BJ (cell line): ENCODE measurements at regions not wholly inside any gene's neighbourhood (a gene's known extent, or its start where the extent isn't known, plus 50 kb on each side); places are given as distances from the start of the nearest gene placed in this dataset.

Experiments used
- CTCF ChIA-PET: fragments of 350-600 bp; formaldehyde crosslinking; extraction: SDS; loops from one replicate; lab custom pipeline; 2021; ENCODE audit warnings: antibody characterized with exemption, inconsistent platforms; lab: Yijun Ruan, JAX
- POLR2A ChIA-PET: fragments of 300-600 bp; sonication (Branson Sonifier 250); formaldehyde crosslinking; extraction: SDS; loops from one replicate; lab custom pipeline; 2021; ENCODE audit warnings: antibody characterized with exemption; lab: Charles Lee
- DNase-seq: peaks from one replicate; pipeline ENCODE4 v3.0.0-alpha.2; 2011; ENCODE audit warnings: low read depth
- H3K27me3 ChIP-seq: 2 replicates; pipeline ENCODE4 v1.6.0; 2011; ENCODE audit warnings: low read length; ENCODE audit not compliant: control insufficient read depth, insufficient read depth
- H3K36me3 ChIP-seq: 2 replicates; pipeline ENCODE4 v1.5.1; 2011; ENCODE audit warnings: low read length; ENCODE audit not compliant: control insufficient read depth, insufficient read depth
- H3K4me3 ChIP-seq: 2 replicates; pipeline ENCODE4 v1.5.1; 2011; ENCODE audit warnings: low read depth, mild to moderate bottlenecking, control low read depth, low read length
- CTCF ChIP-seq: IDR thresholded peaks from 2 replicates; pipeline ENCODE4 v1.5.1; 2011; ENCODE audit warnings: low read depth, mild to moderate bottlenecking, control low read depth, inconsistent platforms, low read length, moderate library complexity; ENCODE audit not compliant: insufficient read depth

GRCh38 chr2:35174845-35175244 lies 1180.7 kb upstream of the CRIM1 start:
- no peak overlapping the region for H3K4me3 ChIP-seq
- H3K36me3 ChIP-seq: no peaks in the 10 kb centered on the region
- DNase-seq: no peak
- ChIA-PET POLR2A (no interaction called here), CTCF (no interaction called here)
- TF ChIP-seq CTCF: no peak
- no peaks in the 10 kb centered on the region for H3K27me3 ChIP-seq

- H3K36me3 ChIP-seq: no peaks in the 10 kb centered on the region
- H3K4me3 ChIP-seq: no peak overlapping the region
- TF ChIP-seq CTCF: no peak
- POLR2A ChIA-PET: no interaction called here
- CTCF ChIA-PET: no interaction called here
- DNase-seq: no peak
- no peaks in the 10 kb centered on the region for H3K27me3 ChIP-seq
These were observed 1182.9 kb upstream of the CRIM1 start for GRCh38 chr2:35172687-35173086.

- DNase-seq: no peak
- Histone ChIP-seq H3K4me3 (no peak overlapping the region), H3K27me3 (no peaks in the 10 kb centered on the region), H3K36me3 (no peaks in the 10 kb centered on the region)
- TF ChIP-seq CTCF: no peak
- POLR2A ChIA-PET: no interaction called here
- CTCF ChIA-PET: no interaction called here
These were observed 1187.2 kb upstream of the CRIM1 start for GRCh38 chr2:35168351-35168750.

- Histone ChIP-seq H3K36me3 (no peaks in the 10 kb centered on the region), H3K27me3 (no peaks in the 10 kb centered on the region), H3K4me3 (no peak overlapping the region)
- no peak for TF ChIP-seq CTCF
- ChIA-PET CTCF (no interaction called here), POLR2A (no interaction called here)
- DNase-seq: no peak
These were observed 1191.6 kb upstream of the CRIM1 start for GRCh38 chr2:35163948-35164347.

GRCh38 chr2:35160871-35161270 lies 1194.7 kb upstream of the CRIM1 start:
- POLR2A ChIA-PET: no interaction called here
- no peak for TF ChIP-seq CTCF
- CTCF ChIA-PET: no interaction called here
- no peak overlapping the region for H3K4me3 ChIP-seq
- no peaks in the 10 kb centered on the region for H3K27me3 ChIP-seq
- no peaks in the 10 kb centered on the region for H3K36me3 ChIP-seq
- DNase-seq: no peak

- no peak for DNase-seq
- Histone ChIP-seq H3K4me3 (no peak overlapping the region), H3K36me3 (no peaks in the 10 kb centered on the region), H3K27me3 (no peaks in the 10 kb centered on the region)
- CTCF ChIA-PET: no interaction called here
- TF ChIP-seq CTCF: no peak
- POLR2A ChIA-PET: no interaction called here
These were observed 1229.7 kb upstream of the CRIM1 start for GRCh38 chr2:35125871-35126270.
